HUES6 (cell line): ENCODE measurements at regions not wholly inside any gene's neighbourhood (a gene's known extent, or its start where the extent isn't known, plus 50 kb on each side); places are given as distances from the start of the nearest gene placed in this dataset.

ENCODE experiments used
- H3K27ac ChIP-seq: 2 replicates; pipeline ENCODE4 v1.7.0; 2013; ENCODE audit warnings: low read depth, mild to moderate bottlenecking, low read length, inconsistent platforms
- H3K27me3 ChIP-seq: 2 replicates; pipeline ENCODE4 v1.6.1; 2013; ENCODE audit warnings: low read length; ENCODE audit not compliant: control insufficient read depth, insufficient read depth
- H3K36me3 ChIP-seq: 2 replicates; pipeline ENCODE4 v1.6.1; 2013; ENCODE audit warnings: low read length; ENCODE audit not compliant: control insufficient read depth, insufficient read depth
- H3K4me1 ChIP-seq: 2 replicates; pipeline ENCODE4 v1.6.1; 2013; ENCODE audit warnings: low read length; ENCODE audit not compliant: control insufficient read depth, insufficient read depth
- H3K4me3 ChIP-seq: 2 replicates; pipeline ENCODE4 v1.5.1; 2013; ENCODE audit warnings: low read depth, low read length
- H3K9ac ChIP-seq: one replicate; pipeline ENCODE4 v1.6.1; 2013; ENCODE audit warnings: mild to moderate bottlenecking, low read length
- H3K9me3 ChIP-seq: 2 replicates; pipeline ENCODE4 v1.6.1; 2013; ENCODE audit warnings: low read depth, low read length; ENCODE audit not compliant: control insufficient read depth, insufficient read depth

DNA sequence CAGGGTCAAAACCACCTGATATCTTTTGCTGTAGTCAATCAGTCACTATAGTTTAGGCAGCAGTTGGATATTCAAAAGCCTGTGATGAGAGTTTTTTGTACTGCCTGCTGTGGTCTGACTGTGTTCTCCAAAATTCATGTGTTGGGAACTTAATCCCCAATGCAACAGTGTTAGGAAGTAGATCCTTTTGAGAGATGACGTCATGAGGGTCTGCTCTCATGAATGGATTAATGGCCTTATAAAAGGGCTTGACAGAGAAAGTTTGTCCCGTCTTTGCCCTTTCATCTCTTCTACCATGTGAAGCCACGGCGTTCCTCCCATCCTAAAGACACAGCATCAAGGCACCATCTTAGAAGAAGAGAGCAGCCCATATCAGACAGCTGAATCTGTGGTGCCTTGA is 50.8 kb upstream of the PDE3A start:
- no peak overlapping the region for H3K27ac ChIP-seq
- H3K4me3 ChIP-seq, result no peak overlapping the region
- peaks cover 14% of the 10 kb centered on the region; the same call in 1 of the 2 replicates for H3K4me1 ChIP-seq
- no peaks in the 10 kb centered on the region for H3K36me3 ChIP-seq
- no peaks in the 10 kb centered on the region for H3K27me3 ChIP-seq
- no peak overlapping the region for H3K9ac ChIP-seq
- H3K9me3 ChIP-seq, result no peaks in the 10 kb centered on the region
